H1 (cell line): ENCODE measurements at regions not wholly inside any gene's neighbourhood (a gene's known extent, or its start where the extent isn't known, plus 50 kb on each side); places are given as distances from the start of the nearest gene placed in this dataset.

Source experiments
- CTCF ChIA-PET: fragments of 300-600 bp; sonication (Branson Sonifier 250); formaldehyde crosslinking; loops from one replicate; lab custom pipeline; 2021; ENCODE audit not compliant: partially characterized antibody; lab: Charles Lee
- POLR2A ChIA-PET: fragments of 300-600 bp; sonication (Branson Sonifier 250); formaldehyde crosslinking; loops from one replicate; lab custom pipeline; 2021; ENCODE audit warnings: inconsistent platforms; ENCODE audit not compliant: partially characterized antibody; lab: Charles Lee
- DNase-seq, 2 experiments: peaks; one replicate each; pipeline versions ENCODE4 v3.0.0 to v3.0.0-alpha.2; 2010 to 2022; ENCODE audit warnings: low spot score in 2 of 2, low read depth in 1 of 2, mixed read lengths in 1 of 2
- FAIRE-seq: peaks from 2 replicates; lab custom pipeline; 2011; peaks lifted over from hg19 to GRCh38; lab: Jason Lieb, UNC
- H2AFZ ChIP-seq: 2 replicates; pipeline ENCODE4 v1.8.1; 2012; ENCODE audit warnings: low read length, inconsistent platforms
- H2AK5ac ChIP-seq: 2 replicates; pipeline ENCODE4 v1.6.1; 2013; ENCODE audit warnings: low read depth, low read length
- H2BK120ac ChIP-seq: replicated peaks from 2 replicates; pipeline ENCODE3; 2013; ENCODE audit warnings: low read depth, low read length, inconsistent platforms
- H2BK12ac ChIP-seq: 2 replicates; pipeline ENCODE4 v1.6.1; 2013; ENCODE audit warnings: low read depth, low read length
- H2BK15ac ChIP-seq: 2 replicates; pipeline ENCODE4 v1.6.1; 2013; ENCODE audit warnings: low read length
- H2BK20ac ChIP-seq: 2 replicates; pipeline ENCODE4 v1.6.1; 2013; ENCODE audit warnings: low read length
- H2BK5ac ChIP-seq: 2 replicates; pipeline ENCODE4 v1.6.1; 2013; ENCODE audit warnings: low read depth, low read length
- H3K14ac ChIP-seq: 2 replicates; pipeline ENCODE4 v1.6.1; 2013; ENCODE audit warnings: inconsistent platforms; ENCODE audit not compliant: insufficient read length
- H3K18ac ChIP-seq: 2 replicates; pipeline ENCODE4 v1.6.1; 2013; ENCODE audit warnings: low read length; ENCODE audit errors: extremely low read depth
- H3K23ac ChIP-seq: 2 replicates; pipeline ENCODE4 v1.6.1; 2013; ENCODE audit warnings: inconsistent platforms; ENCODE audit not compliant: insufficient read length
- H3K23me2 ChIP-seq: 2 replicates; pipeline ENCODE4 v1.6.1; 2013; ENCODE audit warnings: low read depth, low read length
- H3K27ac ChIP-seq: 2 replicates; pipeline ENCODE4 v1.6.1; 2011; ENCODE audit warnings: low read depth, low read length, inconsistent platforms
- H3K27me3 ChIP-seq, 4 experiments: replicated peaks in 1 of 4; 1 replicate in 1 of 4; 2 replicates in 3 of 4; pipeline versions ENCODE4 v1.6.1 to v1.8.1; 2011 to 2013; ENCODE audit warnings: low read length in 3 of 4, mild to moderate bottlenecking in 3 of 4, inconsistent platforms in 2 of 4, mixed read lengths in 2 of 4, moderate library complexity in 1 of 4; ENCODE audit not compliant: control insufficient read depth in 3 of 4, insufficient read depth in 3 of 4; ENCODE audit errors: extremely low read depth in 1 of 4
- H3K36me3 ChIP-seq, 4 experiments: 2 replicates each; pipeline versions ENCODE4 v1.6.1 to v1.8.1; 2011 to 2013; ENCODE audit warnings: mild to moderate bottlenecking in 4 of 4, low read length in 3 of 4, moderate library complexity in 2 of 4, control low read depth in 1 of 4, inconsistent platforms in 1 of 4; ENCODE audit not compliant: insufficient read depth in 4 of 4, control insufficient read depth in 2 of 4
- H3K4ac ChIP-seq: replicated peaks from 2 replicates; pipeline ENCODE3; 2013; ENCODE audit warnings: low read length, low read depth, mixed read lengths, inconsistent platforms; ENCODE audit not compliant: insufficient read length
- H3K4me1 ChIP-seq, 4 experiments: replicated peaks in 1 of 4; 1 replicate in 1 of 4; 2 replicates in 3 of 4; pipeline versions ENCODE4 v1.6.1 to v1.8.1; 2011 to 2013; ENCODE audit warnings: low read length in 3 of 4, inconsistent platforms in 2 of 4, mixed read lengths in 1 of 4; ENCODE audit not compliant: insufficient read depth in 4 of 4, control insufficient read depth in 3 of 4
- H3K4me2 ChIP-seq, 2 experiments: 2 replicates each; pipeline versions ENCODE4 v1.6.1 to v1.8.1; 2011 to 2013; ENCODE audit warnings: low read depth in 2 of 2, low read length in 2 of 2, control low read depth in 1 of 2, inconsistent platforms in 1 of 2, mild to moderate bottlenecking in 1 of 2; ENCODE audit not compliant: insufficient read depth in 1 of 2
- H3K4me3 ChIP-seq, 4 experiments: fragments of 200-600, 300-600 bp in 1 of 4; sonication (generic), shearing (Covaris generic), sonication (Bioruptor Twin) in 1 of 4; 2 replicates each; pipeline versions ENCODE4 v1.5.1 to v1.8.1; 2011 to 2016; ENCODE audit warnings: low read length in 4 of 4, low read depth in 3 of 4, control low read depth in 2 of 4, inconsistent platforms in 2 of 4, mild to moderate bottlenecking in 2 of 4, mixed read lengths in 1 of 4, moderate library complexity in 1 of 4; ENCODE audit not compliant: insufficient read depth in 2 of 4; ENCODE audit errors: extremely low read depth in 1 of 4
- H3K56ac ChIP-seq: replicated peaks from 2 replicates; pipeline ENCODE3; 2013; ENCODE audit warnings: low read depth, mild to moderate bottlenecking, mixed read lengths, low read length, inconsistent platforms; ENCODE audit not compliant: insufficient read length
- H3K79me1 ChIP-seq: 2 replicates; pipeline ENCODE4 v1.6.1; 2013; ENCODE audit warnings: low read depth, low read length, control low read depth
- H3K79me2 ChIP-seq, 2 experiments: 2 replicates each; pipeline versions ENCODE4 v1.6.1 to v1.8.1; 2012 to 2013; ENCODE audit warnings: low read length in 2 of 2, mild to moderate bottlenecking in 2 of 2, inconsistent platforms in 1 of 2; ENCODE audit not compliant: insufficient read depth in 2 of 2, control insufficient read depth in 1 of 2
- H3K9ac ChIP-seq, 4 experiments: replicated peaks in 1 of 4; 1 replicate in 1 of 4; 2 replicates in 3 of 4; pipeline versions ENCODE4 v1.6.1 to v1.8.1; 2011 to 2013; ENCODE audit warnings: low read depth in 3 of 4, low read length in 3 of 4, control low read depth in 2 of 4, mild to moderate bottlenecking in 2 of 4, moderate library complexity in 2 of 4, inconsistent platforms in 1 of 4; ENCODE audit errors: extremely low read depth in 1 of 4
- H3K9me3 ChIP-seq, 2 experiments: 2 replicates each; pipeline versions ENCODE4 v1.6.1 to v1.8.1; 2012 to 2013; ENCODE audit warnings: mild to moderate bottlenecking in 2 of 2, moderate library complexity in 2 of 2, control low read depth in 1 of 2, inconsistent platforms in 1 of 2, low read depth in 1 of 2, low read length in 1 of 2, mixed read lengths in 1 of 2; ENCODE audit not compliant: insufficient read depth in 2 of 2
- H4K20me1 ChIP-seq, 2 experiments: replicated peaks in 1 of 2; 2 replicates each; pipeline versions ENCODE3 to v1.8.1; 2011 to 2013; ENCODE audit warnings: inconsistent platforms in 2 of 2, low read length in 2 of 2, mild to moderate bottlenecking in 1 of 2; ENCODE audit not compliant: insufficient read depth in 2 of 2, control insufficient read depth in 1 of 2
- H4K5ac ChIP-seq: 2 replicates; pipeline ENCODE4 v1.6.1; 2013; ENCODE audit warnings: low read length, low read depth, mixed read lengths, inconsistent platforms; ENCODE audit not compliant: insufficient read length
- H4K8ac ChIP-seq: 2 replicates; pipeline ENCODE4 v1.8.0; 2013; ENCODE audit warnings: mild to moderate bottlenecking, moderate library complexity, low read length, inconsistent platforms; ENCODE audit not compliant: insufficient read depth; ENCODE audit errors: extremely low read depth
- H4K91ac ChIP-seq: replicated peaks from 2 replicates; pipeline ENCODE3; 2013; ENCODE audit warnings: low read length, mixed read lengths, inconsistent platforms; ENCODE audit not compliant: insufficient read length
- ATF2 ChIP-seq: IDR thresholded peaks from 2 replicates; pipeline ENCODE4 v1.6.1; 2012; ENCODE audit warnings: low read length, inconsistent platforms
- BRCA1 ChIP-seq: IDR thresholded peaks from 2 replicates; pipeline ENCODE4 v1.6.1; 2012; ENCODE audit warnings: low read depth, low read length, improper control_type of control experiment
- CEBPB ChIP-seq: IDR thresholded peaks from 2 replicates; pipeline ENCODE4 v1.6.1; 2012; ENCODE audit warnings: low read depth, low read length
- CHD2 ChIP-seq: IDR thresholded peaks from 2 replicates; pipeline ENCODE4 v1.6.1; 2012; ENCODE audit warnings: low read length, improper control_type of control experiment
- CREB1 ChIP-seq: IDR thresholded peaks from 2 replicates; pipeline ENCODE4 v1.6.1; 2012; ENCODE audit warnings: inconsistent platforms
- CTBP2 ChIP-seq: IDR thresholded peaks from 2 replicates; pipeline ENCODE4 v1.7.0; 2011; ENCODE audit warnings: borderline replicate concordance, mild to moderate bottlenecking, moderate library complexity, mixed read lengths, low read length; ENCODE audit not compliant: insufficient read depth, insufficient read length
- EP300 ChIP-seq, 2 experiments: IDR thresholded peaks; 1 replicate in 1 of 2; 2 replicates in 1 of 2; pipeline ENCODE4 v1.6.1; 2011 to 2012; ENCODE audit warnings: low read depth in 2 of 2, low read length in 2 of 2, mild to moderate bottlenecking in 2 of 2, borderline replicate concordance in 1 of 2, inconsistent platforms in 1 of 2, moderate library complexity in 1 of 2
- NANOG ChIP-seq: IDR thresholded peaks from 2 replicates; pipeline ENCODE4 v1.6.1; 2011; ENCODE audit warnings: low read length, low read depth, mild to moderate bottlenecking, inconsistent platforms; ENCODE audit not compliant: insufficient read depth, poor library complexity, severe bottlenecking
- RBBP5 ChIP-seq: IDR thresholded peaks from 2 replicates; pipeline ENCODE4 v1.7.1; 2012; ENCODE audit warnings: low read depth, mild to moderate bottlenecking, inconsistent platforms, low read length, moderate library complexity, borderline replicate concordance
- RNF2 ChIP-seq: fragments of 200-900, 300-1000 bp; sonication (generic); IDR thresholded peaks from 2 replicates; pipeline ENCODE4 v1.7.1; 2016; ENCODE audit warnings: borderline replicate concordance, low read depth, mild to moderate bottlenecking, antibody characterized with exemption, low read length; ENCODE audit not compliant: poor library complexity, severe bottlenecking; ENCODE audit errors: missing control alignments
- SP4 ChIP-seq: IDR thresholded peaks from 2 replicates; pipeline ENCODE4 v1.6.1; 2012; ENCODE audit warnings: low read length, inconsistent platforms
- ZNF274 ChIP-seq: IDR thresholded peaks from 2 replicates; pipeline ENCODE4 v1.7.0; 2012; ENCODE audit warnings: low read length, borderline replicate concordance; ENCODE audit errors: extremely low read depth
- WGBS, 2 experiments: shearing (Covaris generic) in 1 of 2; methylation state at CpG; one replicate each; pipeline versions ENCODE4 v1.1.6 to v1.1.7; 2013 to 2015; ENCODE audit warnings: low lambda C conversion rate in 2 of 2, mixed read lengths in 2 of 2, inconsistent platforms in 1 of 2, low coverage in 1 of 2, missing lambda C conversion rate in 1 of 2; ENCODE audit not compliant: insufficient replicate concordance in 2 of 2, insufficient coverage in 1 of 2, insufficient read length in 1 of 2; ENCODE audit errors: extremely low coverage in 1 of 2, missing lambda C conversion rate in 1 of 2; 5-methylcytosine and 5-hydroxymethylcytosine counted together

GRCh38 chr3:99505646-99506269 is 132.6 kb upstream of the COL8A1 start:
- WGBS, 2 experiments: 88% methylated on average over 7 of the region's 7 CpGs; no CpG with 5 or more reads in 1 of the 2 experiments
- no peak for DNase-seq
- no peaks in the 10 kb centered on the region for H3K79me1 ChIP-seq
- H2BK12ac ChIP-seq: no peak overlapping the region
- no peak overlapping the region for H2BK15ac ChIP-seq
- no peak overlapping the region for H4K8ac ChIP-seq
- H3K4me2 ChIP-seq: no peak overlapping the region
- H3K4me1 ChIP-seq: peaks cover 0 to 4% (median 0%) of the 10 kb centered on the region in 4 experiments; a peak in 1 of 7 replicates
- H3K9ac ChIP-seq: no peak overlapping the region
- no peaks in the 10 kb centered on the region for H3K23me2 ChIP-seq
- H3K27ac ChIP-seq: no peak overlapping the region
- no peak overlapping the region for H4K91ac ChIP-seq
- no peak overlapping the region for H2BK120ac ChIP-seq
- no peak overlapping the region for H3K4ac ChIP-seq
- H2BK5ac ChIP-seq: no peak overlapping the region
- H3K9me3 ChIP-seq: no peaks in the 10 kb centered on the region
- no peaks in the 10 kb centered on the region for H3K36me3 ChIP-seq
- H3K14ac ChIP-seq: no peak overlapping the region
- no peak overlapping the region for H3K23ac ChIP-seq
- H3K79me2 ChIP-seq: no peaks in the 10 kb centered on the region
- no peak overlapping the region for H4K5ac ChIP-seq
- peak overlapping the region; percentile 65 for H2AFZ ChIP-seq
- no peaks in the 10 kb centered on the region for H3K27me3 ChIP-seq
- CTCF ChIA-PET: interaction anchor here (1.0 to 1.1 kb wide), 2 partner anchors 58 to 248 kb away, joined by 3 to 4 read pairs; no protein-coding TSS in a partner anchor
- H3K56ac ChIP-seq: no peak overlapping the region
- no peak overlapping the region for H2BK20ac ChIP-seq
- no peaks in the 10 kb centered on the region for H4K20me1 ChIP-seq
- H3K18ac ChIP-seq: no peak overlapping the region
- no peak overlapping the region for H3K4me3 ChIP-seq
- FAIRE-seq: no peak
- H2AK5ac ChIP-seq: no peak overlapping the region
- POLR2A ChIA-PET: no interaction called here
- TF ChIP-seq ATF2 (no peak), ZNF274 (no peak), BRCA1 (no peak), CTBP2 (no peak), RBBP5 (no peak), SP4 (no peak), CEBPB (no peak), CREB1 (no peak), EP300 (IDR thresholded peaks at IDR 0.05; ENCODE audit: borderline replicate concordance in 1 of 2, low read depth in 2 of 2, low read length in 2 of 2) (no peak), CHD2 (no peak), RNF2 (no peak), NANOG (no peak)
